Tibial artery (tissue), 4 donors: ENCODE measurements at regions not wholly inside any gene's neighbourhood (a gene's known extent, or its start where the extent isn't known, plus 50 kb on each side); places are given as distances from the start of the nearest gene placed in this dataset.
"Not testable (repeated sequence)": the region's sequence is repeated elsewhere in the genome, so short reads cannot be mapped to it uniquely, and the experiment has no call there.

Source experiments
- DNase-seq, 2 donors: peaks; one replicate each; pipeline ENCODE4 v3.0.0-alpha.2; 2019
- H3K27ac ChIP-seq, 2 donors: fragments of 200-600 bp; sonication (generic) in 1 of 2; 1 replicate in 1 of 2; 2 replicates in 1 of 2; pipeline ENCODE4 v1.5.1; 2018 to 2019; ENCODE audit warnings: mild to moderate bottlenecking in 1 of 2
- H3K27me3 ChIP-seq, 2 donors: fragments of 200-600 bp; sonication (generic) in 1 of 2; one replicate each; pipeline versions ENCODE4 v1.5.1 to v1.6.0; 2016 to 2019
- H3K36me3 ChIP-seq, 3 donors: fragments of 200-600 bp; sonication (generic) in 2 of 3; one replicate each; pipeline ENCODE4 v1.5.1; 2016 to 2019; ENCODE audit warnings: mild to moderate bottlenecking in 2 of 3
- H3K4me1 ChIP-seq, 4 donors: fragments of 200-600 bp; sonication (generic) in 2 of 4; 1 replicate in 3 of 4; 2 replicates in 1 of 4; pipeline ENCODE4 v1.5.1; 2016 to 2019
- H3K4me3 ChIP-seq, 2 donors: fragments of 200-600 bp; sonication (generic) in 1 of 2; 1 replicate in 1 of 2; 2 replicates in 1 of 2; pipeline ENCODE4 v1.5.1; 2018 to 2019; ENCODE audit warnings: mild to moderate bottlenecking in 2 of 2
- H3K9me3 ChIP-seq, 3 donors: fragments of 200-600 bp; sonication (generic) in 1 of 3; one replicate each; pipeline ENCODE4 v1.5.1; 2016 to 2019
- CTCF ChIP-seq, 2 experiments: fragments of 200-600 bp in 1 of 2; fragments of 450-650 bp in 1 of 2; IDR thresholded peaks; one replicate each; pipeline ENCODE4 v1.5.1; 2017 to 2019; ENCODE audit warnings: antibody characterized with exemption in 2 of 2, mild to moderate bottlenecking in 1 of 2, moderate library complexity in 1 of 2
- intact Hi-C: fragments of 100-400 bp; cut with DNase I; formaldehyde crosslinking; loops from one replicate; pipeline ENCODE4 v1.15.0; 2023; ENCODE audit warnings: low total_unique reads

GRCh38 chr6:20341564-20341963 is 60.1 kb upstream of the E2F3 start:
- no peak for TF ChIP-seq CTCF (IDR thresholded peaks at IDR 0.05)
- no peaks in the 10 kb centered on the region for H3K4me1 ChIP-seq
- intact Hi-C loops: loop anchor here (10.0 kb wide), 1 partner anchor 367 kb away; no protein-coding TSS in a partner anchor
- no peaks in the 10 kb centered on the region for H3K27me3 ChIP-seq
- no peak for DNase-seq
- no peak overlapping the region for H3K27ac ChIP-seq
- no peaks in the 10 kb centered on the region for H3K9me3 ChIP-seq
- H3K36me3 ChIP-seq: no peaks in the 10 kb centered on the region
- H3K4me3 ChIP-seq: no peak overlapping the region

- H3K9me3 ChIP-seq, H3K4me1 ChIP-seq, H3K27ac ChIP-seq, H3K27me3 ChIP-seq, DNase-seq, H3K4me3 ChIP-seq, H3K36me3 ChIP-seq: not testable (repeated sequence)
- intact Hi-C loops: loop anchor here (10.0 kb wide), 1 partner anchor 372 kb away; no protein-coding TSS in a partner anchor
Observed at GRCh38 chr6:20346948-20347347, 54.7 kb upstream of the E2F3 start.

GRCh38 chr6:20348041-20348440 is 53.6 kb upstream of the E2F3 start:
- peaks cover 0 to 4% (median 0%) of the 10 kb centered on the region in 3 donors for H3K9me3 ChIP-seq
- no peak overlapping the region for H3K27ac ChIP-seq
- intact Hi-C loops: loop anchor here (10.0 kb wide), 1 partner anchor 373 kb away; no protein-coding TSS in a partner anchor
- no peak for DNase-seq
- H3K4me1 ChIP-seq: no peaks in the 10 kb centered on the region
- H3K27me3 ChIP-seq: no peaks in the 10 kb centered on the region
- H3K4me3 ChIP-seq: no peak overlapping the region
- no peaks in the 10 kb centered on the region for H3K36me3 ChIP-seq
- TF ChIP-seq CTCF (IDR thresholded peaks at IDR 0.05): no peak

- Histone ChIP-seq H3K27ac (no peak overlapping the region), H3K4me3 (no peak overlapping the region), H3K4me1 (no peaks in the 10 kb centered on the region), H3K27me3 (no peaks in the 10 kb centered on the region), H3K9me3 (peaks cover 0 to 11% (median 0%) of the 10 kb centered on the region in 3 donors), H3K36me3 (no peaks in the 10 kb centered on the region)
- intact Hi-C loops: loop anchor here (10.0 kb wide), 1 partner anchor 374 kb away; no protein-coding TSS in a partner anchor
- TF ChIP-seq CTCF (IDR thresholded peaks at IDR 0.05): no peak
- no peak for DNase-seq
Observed at GRCh38 chr6:20349225-20349624, 52.5 kb upstream of the E2F3 start.

GRCh38 chr6:20350215-20350614 is 51.5 kb upstream of the E2F3 start:
- H3K27ac ChIP-seq: no peak overlapping the region
- H3K36me3 ChIP-seq: no peaks in the 10 kb centered on the region
- TF ChIP-seq CTCF (IDR thresholded peaks at IDR 0.05): no peak
- no peaks in the 10 kb centered on the region for H3K4me1 ChIP-seq
- no peaks in the 10 kb centered on the region for H3K27me3 ChIP-seq
- no peak overlapping the region for H3K4me3 ChIP-seq
- intact Hi-C loops: no loop called here
- DNase-seq: no peak
- peaks cover 0 to 11% (median 0%) of the 10 kb centered on the region in 3 donors for H3K9me3 ChIP-seq

- Histone ChIP-seq H3K36me3 (no peaks in the 10 kb centered on the region), H3K27me3 (no peaks in the 10 kb centered on the region), H3K4me1 (no peaks in the 10 kb centered on the region), H3K4me3 (no peak overlapping the region), H3K27ac (no peak overlapping the region), H3K9me3 (peaks cover 0 to 11% (median 0%) of the 10 kb centered on the region in 3 donors)
- no peak for DNase-seq
- intact Hi-C loops: no loop called here
- TF ChIP-seq CTCF (IDR thresholded peaks at IDR 0.05): no peak
Observed at GRCh38 chr6:20351534-20351933, 50.1 kb upstream of the E2F3 start.
